PC-3 (cell line): ENCODE measurements at regions not wholly inside any gene's neighbourhood (a gene's known extent, or its start where the extent isn't known, plus 50 kb on each side); places are given as distances from the start of the nearest gene placed in this dataset.

ENCODE experiments used
- ATAC-seq: fragments of 200-7000 bp; cut with Tn5 transposase; 2 replicates; pipeline ENCODE4 v1.9.1; 2020; ENCODE audit warnings: mild to moderate bottlenecking, moderate library complexity
- BruUV-seq: library from RNA; stranded (reverse); fragments of 400-500 nt; replicated peaks from 2 replicates; lab custom pipeline; 2021; lab: Mats Ljungman, UMichigan
- CTCF ChIA-PET: fragments of 300-600 bp; sonication (Branson Sonifier 250); formaldehyde crosslinking; loops from one replicate; lab custom pipeline; 2022; ENCODE audit warnings: antibody characterized with exemption; lab: Charles Lee
- POLR2A ChIA-PET: fragments of 300-600 bp; sonication (Branson Sonifier 250); formaldehyde crosslinking; loops from one replicate; lab custom pipeline; 2022; ENCODE audit warnings: antibody characterized with exemption; ENCODE audit not compliant: unreplicated experiment; lab: Charles Lee
- DNase-seq: peaks from one replicate; pipeline ENCODE4 v3.0.0-alpha.2; 2015
- H2AFZ ChIP-seq: fragments of 300-600 bp; sonication (generic); 2 replicates; pipeline ENCODE4 v1.6.0; 2016; ENCODE audit warnings: antibody characterized with exemption, low read length
- H3F3A ChIP-seq: fragments of 300-600 bp; sonication (generic); one replicate; pipeline ENCODE4 v1.6.0; 2017; ENCODE audit warnings: antibody characterized with exemption, low read length, control low read depth, mild to moderate bottlenecking; ENCODE audit not compliant: unreplicated experiment
- H3K27ac ChIP-seq: fragments of 300-600 bp; sonication (generic); 2 replicates; pipeline ENCODE4 v1.5.1; 2016; ENCODE audit warnings: mild to moderate bottlenecking, low read length
- H3K27me3 ChIP-seq: fragments of 300-600 bp; sonication (generic); 2 replicates; pipeline ENCODE4 v1.6.1; 2016; ENCODE audit warnings: low read length, mixed read lengths
- H3K36me3 ChIP-seq: fragments of 300-600 bp; sonication (generic); 2 replicates; pipeline ENCODE4 v1.6.1; 2016; ENCODE audit warnings: low read depth, mixed run types, low read length, mixed read lengths
- H3K4me1 ChIP-seq: fragments of 300-600 bp; sonication (generic); 2 replicates; pipeline ENCODE4 v1.5.1; 2016; ENCODE audit warnings: low read length; ENCODE audit not compliant: insufficient read depth
- H3K4me2 ChIP-seq: fragments of 300-600 bp; sonication (generic); 2 replicates; pipeline ENCODE4 v1.6.0; 2016; ENCODE audit warnings: low read length
- H3K4me3 ChIP-seq: fragments of 300-600 bp; sonication (generic); 2 replicates; pipeline ENCODE4 v1.5.1; 2016; ENCODE audit warnings: mild to moderate bottlenecking, low read length, mixed read lengths
- H3K79me2 ChIP-seq: fragments of 300-600 bp; sonication (generic); 2 replicates; pipeline ENCODE4 v1.6.1; 2017; ENCODE audit warnings: low read length, mixed read lengths
- H3K9ac ChIP-seq: fragments of 300-600 bp; sonication (generic); 2 replicates; pipeline ENCODE4 v1.6.0; 2016; ENCODE audit warnings: mild to moderate bottlenecking, low read length
- H3K9me2 ChIP-seq: fragments of 300-600 bp; sonication (generic); replicated peaks from 2 replicates; pipeline ENCODE4 v1.6.1; 2016; ENCODE audit warnings: mixed run types, low read length, mixed read lengths
- H3K9me3 ChIP-seq: fragments of 300-600 bp; sonication (generic); 2 replicates; pipeline ENCODE4 v1.6.1; 2016; ENCODE audit warnings: low read length, mixed read lengths
- H4K20me1 ChIP-seq: fragments of 300-600 bp; sonication (generic); 2 replicates; pipeline ENCODE4 v1.6.1; 2016; ENCODE audit warnings: low read length, mixed read lengths
- CTCF ChIP-seq: fragments of 300-600 bp; sonication (generic); conservative IDR thresholded peaks from 2 replicates; pipeline ENCODE4 v1.5.1; 2017; ENCODE audit warnings: antibody characterized with exemption, low read depth, mild to moderate bottlenecking, low read length
- EZH2 ChIP-seq: fragments of 300-600 bp; sonication (generic); IDR thresholded peaks from one replicate; pipeline ENCODE4 v1.6.1; 2017; ENCODE audit warnings: antibody characterized with exemption, mild to moderate bottlenecking, low read length; ENCODE audit not compliant: unreplicated experiment
- EZH2phosphoT487 ChIP-seq: fragments of 300-600 bp; sonication (generic); IDR thresholded peaks from 2 replicates; pipeline ENCODE4 v1.6.1; 2018; ENCODE audit warnings: mild to moderate bottlenecking, antibody characterized with exemption, low read length, borderline replicate concordance
- intact Hi-C: fragments of 100-400 bp; cut with micrococcal nuclease; formaldehyde crosslinking; loops from 2 replicates; pipeline ENCODE4 v1.9.0; 2023

- no peak overlapping the region for H3K9ac ChIP-seq
- no peak overlapping the region for H2AFZ ChIP-seq
- no TSS peak for BruUV-seq
- H3F3A ChIP-seq = no peaks in the 10 kb centered on the region
- intact Hi-C loops = no loop called here
- H3K27ac ChIP-seq = no peak overlapping the region
- ATAC-seq = no peak
- no peaks in the 10 kb centered on the region for H3K9me2 ChIP-seq
- no peaks in the 10 kb centered on the region for H4K20me1 ChIP-seq
- H3K79me2 ChIP-seq = no peaks in the 10 kb centered on the region
- no peaks in the 10 kb centered on the region for H3K9me3 ChIP-seq
- ChIA-PET CTCF (no interaction called here), POLR2A (no interaction called here)
- H3K27me3 ChIP-seq = no peaks in the 10 kb centered on the region
- H3K4me3 ChIP-seq = no peak overlapping the region
- no peak for TF ChIP-seq EZH2
- no peaks in the 10 kb centered on the region for H3K36me3 ChIP-seq
- H3K4me1 ChIP-seq = no peaks in the 10 kb centered on the region
- H3K4me2 ChIP-seq = no peak overlapping the region
- DNase-seq = no peak
These were observed 1417.6 kb upstream of the CDH2 start for GRCh38 chr18:29594493-29594892.

GRCh38 chr18:29588446-29589100 is 1411.6 kb upstream of the CDH2 start:
- POLR2A ChIA-PET = no interaction called here
- Histone ChIP-seq H3K79me2 (no peaks in the 10 kb centered on the region), H3F3A (no peaks in the 10 kb centered on the region), H4K20me1 (no peaks in the 10 kb centered on the region), H3K4me3 (no peak overlapping the region), H3K9ac (no peak overlapping the region), H3K27me3 (no peaks in the 10 kb centered on the region), H3K4me1 (no peaks in the 10 kb centered on the region), H3K36me3 (no peaks in the 10 kb centered on the region), H3K27ac (no peak overlapping the region), H2AFZ (no peak overlapping the region), H3K9me3 (no peaks in the 10 kb centered on the region), H3K4me2 (no peak overlapping the region), H3K9me2 (no peaks in the 10 kb centered on the region)
- BruUV-seq = no TSS peak
- DNase-seq = no peak
- intact Hi-C loops = no loop called here
- CTCF ChIA-PET = no interaction called here
- no peak for ATAC-seq
- TF ChIP-seq CTCF (no peak), EZH2phosphoT487 (no peak), EZH2 (no peak)

- BruUV-seq = no TSS peak
- Histone ChIP-seq H3K4me3 (no peak overlapping the region), H2AFZ (no peak overlapping the region), H3K4me2 (no peak overlapping the region), H3K9ac (no peak overlapping the region), H4K20me1 (no peaks in the 10 kb centered on the region), H3K9me3 (no peaks in the 10 kb centered on the region), H3K79me2 (no peaks in the 10 kb centered on the region), H3K36me3 (no peaks in the 10 kb centered on the region), H3K9me2 (no peaks in the 10 kb centered on the region), H3K27ac (no peak overlapping the region), H3F3A (no peaks in the 10 kb centered on the region), H3K27me3 (no peaks in the 10 kb centered on the region), H3K4me1 (no peaks in the 10 kb centered on the region)
- ATAC-seq (no peak), DNase-seq (no peak)
- intact Hi-C loops = no loop called here
- no peak for TF ChIP-seq CTCF
- TF ChIP-seq EZH2phosphoT487 = no peak
- TF ChIP-seq EZH2 = no peak
- POLR2A ChIA-PET = no interaction called here
- CTCF ChIA-PET = no interaction called here
These were observed 1409.3 kb upstream of the CDH2 start for GRCh38 chr18:29586210-29586609.
